ENCODE measurements at regions not wholly inside any gene's neighbourhood (a gene's known extent, or its start where the extent isn't known, plus 50 kb on each side); places are given as distances from the start of the nearest gene placed in this dataset.

DNA sequence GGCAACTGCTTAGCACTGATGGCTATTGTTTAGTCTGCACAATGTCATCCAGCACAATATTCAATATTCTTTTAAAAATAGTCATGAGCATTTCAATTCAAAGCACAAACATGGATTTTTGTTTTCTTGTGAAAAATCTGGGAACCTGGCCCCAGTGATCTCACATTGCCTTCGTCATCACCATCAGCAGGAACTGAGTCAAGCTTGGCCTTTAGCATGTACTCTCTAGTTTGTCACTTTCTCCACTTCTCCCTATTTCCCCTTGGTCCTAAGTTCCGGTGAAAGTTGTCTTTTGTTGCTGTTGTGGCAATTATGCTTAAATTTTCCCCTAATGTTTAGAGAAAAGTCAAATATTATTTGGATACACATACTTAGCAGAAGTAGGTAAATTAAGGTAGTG, 252.9 kb upstream of the SORCS1 start:
- TF ChIP-seq MAX (IDR thresholded peaks at IDR 0.05): no peak
- no peak for TF ChIP-seq EP300 (IDR thresholded peaks at IDR 0.05; ENCODE audit: borderline replicate concordance)
- no peak for TF ChIP-seq ZBTB7A (IDR thresholded peaks at IDR 0.05; ENCODE audit: low read depth)
- TF ChIP-seq RAD21 (IDR thresholded peaks at IDR 0.05; ENCODE audit: low read depth): no peak
- TF ChIP-seq TAF1 (IDR thresholded peaks at IDR 0.05; ENCODE audit: low read depth): no peak
- TF ChIP-seq FOXM1 (IDR thresholded peaks at IDR 0.05; ENCODE audit: borderline replicate concordance, low read depth): no peak
- TF ChIP-seq CEBPB (IDR thresholded peaks at IDR 0.05): no peak
- TF ChIP-seq YY1 (IDR thresholded peaks at IDR 0.05; ENCODE audit: low read depth): no peak
- TF ChIP-seq, protein P1, sequence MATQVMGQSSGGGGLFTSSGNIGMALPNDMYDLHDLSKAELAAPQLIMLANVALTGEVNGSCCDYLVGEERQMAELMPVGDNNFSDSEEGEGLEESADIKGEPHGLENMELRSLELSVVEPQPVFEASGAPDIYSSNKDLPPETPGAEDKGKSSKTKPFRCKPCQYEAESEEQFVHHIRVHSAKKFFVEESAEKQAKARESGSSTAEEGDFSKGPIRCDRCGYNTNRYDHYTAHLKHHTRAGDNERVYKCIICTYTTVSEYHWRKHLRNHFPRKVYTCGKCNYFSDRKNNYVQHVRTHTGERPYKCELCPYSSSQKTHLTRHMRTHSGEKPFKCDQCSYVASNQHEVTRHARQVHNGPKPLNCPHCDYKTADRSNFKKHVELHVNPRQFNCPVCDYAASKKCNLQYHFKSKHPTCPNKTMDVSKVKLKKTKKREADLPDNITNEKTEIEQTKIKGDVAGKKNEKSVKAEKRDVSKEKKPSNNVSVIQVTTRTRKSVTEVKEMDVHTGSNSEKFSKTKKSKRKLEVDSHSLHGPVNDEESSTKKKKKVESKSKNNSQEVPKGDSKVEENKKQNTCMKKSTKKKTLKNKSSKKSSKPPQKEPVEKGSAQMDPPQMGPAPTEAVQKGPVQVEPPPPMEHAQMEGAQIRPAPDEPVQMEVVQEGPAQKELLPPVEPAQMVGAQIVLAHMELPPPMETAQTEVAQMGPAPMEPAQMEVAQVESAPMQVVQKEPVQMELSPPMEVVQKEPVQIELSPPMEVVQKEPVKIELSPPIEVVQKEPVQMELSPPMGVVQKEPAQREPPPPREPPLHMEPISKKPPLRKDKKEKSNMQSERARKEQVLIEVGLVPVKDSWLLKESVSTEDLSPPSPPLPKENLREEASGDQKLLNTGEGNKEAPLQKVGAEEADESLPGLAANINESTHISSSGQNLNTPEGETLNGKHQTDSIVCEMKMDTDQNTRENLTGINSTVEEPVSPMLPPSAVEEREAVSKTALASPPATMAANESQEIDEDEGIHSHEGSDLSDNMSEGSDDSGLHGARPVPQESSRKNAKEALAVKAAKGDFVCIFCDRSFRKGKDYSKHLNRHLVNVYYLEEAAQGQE (IDR thresholded peaks at IDR 0.05; ENCODE audit: low read depth): no peak
- no peak for TF ChIP-seq USF1 (IDR thresholded peaks at IDR 0.05)
- TF ChIP-seq EGR1 (IDR thresholded peaks at IDR 0.05): no peak
- no peak for TF ChIP-seq NFIC (IDR thresholded peaks at IDR 0.05)
- TF ChIP-seq CREB1 (IDR thresholded peaks at IDR 0.05; ENCODE audit: low read depth): no peak

Measured in Ishikawa (cell line).